HEK293 (cell line): ENCODE measurements at regions not wholly inside any gene's neighbourhood (a gene's known extent, or its start where the extent isn't known, plus 50 kb on each side); places are given as distances from the start of the nearest gene placed in this dataset.

Experiments
- CTCF ChIA-PET: fragments of 350-600 bp; formaldehyde crosslinking; extraction: SDS; loops from one replicate; lab custom pipeline; 2021; ENCODE audit warnings: antibody characterized with exemption; lab: Yijun Ruan, JAX
- POLR2A ChIA-PET: fragments of 300-600 bp; formaldehyde crosslinking; extraction: SDS; loops from one replicate; lab custom pipeline; 2020; ENCODE audit warnings: antibody characterized with exemption, inconsistent platforms; lab: Yijun Ruan, JAX
- H3K27ac ChIP-seq: fragments of 200-500 bp; sonication (Bioruptor generic); 2 replicates; pipeline ENCODE4 v1.5.1; 2014; ENCODE audit warnings: low read depth, low read length, control low read depth, inconsistent platforms; ENCODE audit errors: extremely low read depth
- H3K36me3 ChIP-seq, 2 experiments: fragments of 200-500 bp in 1 of 2; sonication (Bioruptor generic) in 1 of 2; 1 replicate in 1 of 2; 2 replicates in 1 of 2; pipeline ENCODE4 v1.5.1; 2014 to 2017; ENCODE audit warnings: inconsistent platforms in 2 of 2, low read length in 2 of 2; ENCODE audit not compliant: control insufficient read depth in 2 of 2, insufficient read depth in 1 of 2
- H3K4me1 ChIP-seq: fragments of 200-500 bp; sonication (Bioruptor generic); 2 replicates; pipeline ENCODE4 v1.5.1; 2014; ENCODE audit warnings: mild to moderate bottlenecking, low read length, inconsistent platforms; ENCODE audit not compliant: control insufficient read depth, insufficient read depth
- H3K4me3 ChIP-seq: 2 replicates; pipeline ENCODE4 v1.5.1; 2011; ENCODE audit warnings: low read depth, mild to moderate bottlenecking, control low read depth, low read length, moderate library complexity
- H3K9me3 ChIP-seq: fragments of 200-500 bp; sonication (Bioruptor generic); 2 replicates; pipeline ENCODE4 v1.5.1; 2014; ENCODE audit warnings: low read depth, low read length, inconsistent platforms; ENCODE audit not compliant: control insufficient read depth, insufficient read depth
- KLF16 ChIP-seq: fragments of 450-650 bp; formaldehyde crosslinking; IDR thresholded peaks from 2 replicates; pipeline ENCODE4 v1.5.1; 2017; ENCODE audit warnings: missing biosample characterization, missing genetic modification characterization
- OSR2 ChIP-seq: fragments of 450-650 bp; formaldehyde crosslinking; IDR thresholded peaks from 2 replicates; pipeline ENCODE4 v1.5.1; 2016; ENCODE audit warnings: missing biosample characterization, missing genetic modification characterization
- SALL2 ChIP-seq: fragments of 450-650 bp; formaldehyde crosslinking; IDR thresholded peaks from 2 replicates; pipeline ENCODE4 v1.5.0; 2017; ENCODE audit warnings: missing biosample characterization, mild to moderate bottlenecking, missing genetic modification characterization, borderline replicate concordance
- YY2 ChIP-seq: fragments of 450-650 bp; formaldehyde crosslinking; IDR thresholded peaks from 2 replicates; pipeline ENCODE4 v1.5.1; 2016; ENCODE audit warnings: missing biosample characterization, missing genetic modification characterization
- ZBTB10 ChIP-seq: fragments of 450-650 bp; formaldehyde crosslinking; IDR thresholded peaks from 2 replicates; pipeline ENCODE4 v1.5.1; 2016; ENCODE audit warnings: missing biosample characterization, missing genetic modification characterization
- ZBTB48 ChIP-seq: fragments of 450-650 bp; formaldehyde crosslinking; IDR thresholded peaks from 2 replicates; pipeline ENCODE4 v1.5.1; 2016; ENCODE audit warnings: missing biosample characterization, missing genetic modification characterization
- ZBTB7A ChIP-seq: fragments of 450-650 bp; formaldehyde crosslinking; IDR thresholded peaks from 2 replicates; pipeline ENCODE4 v1.5.1; 2016; ENCODE audit warnings: low read depth, missing biosample characterization, missing genetic modification characterization
- ZFP69B ChIP-seq: fragments of 450-650 bp; formaldehyde crosslinking; IDR thresholded peaks from 2 replicates; pipeline ENCODE4 v1.5.1; 2016; ENCODE audit warnings: missing biosample characterization, missing genetic modification characterization
- ZNF10 ChIP-seq: fragments of 450-650 bp; formaldehyde crosslinking; IDR thresholded peaks from 2 replicates; pipeline ENCODE4 v1.5.1; 2017; ENCODE audit warnings: missing biosample characterization, missing genetic modification characterization
- ZNF157 ChIP-seq: fragments of 450-650 bp; formaldehyde crosslinking; IDR thresholded peaks from 2 replicates; pipeline ENCODE4 v1.5.1; 2016; ENCODE audit warnings: missing biosample characterization, missing genetic modification characterization
- ZNF223 ChIP-seq: fragments of 450-650 bp; formaldehyde crosslinking; IDR thresholded peaks from 2 replicates; pipeline ENCODE4 v1.5.1; 2016; ENCODE audit warnings: missing biosample characterization, missing genetic modification characterization
- ZNF248 ChIP-seq: fragments of 450-650 bp; formaldehyde crosslinking; IDR thresholded peaks from 2 replicates; pipeline ENCODE4 v1.5.1; 2017; ENCODE audit warnings: missing biosample characterization, missing genetic modification characterization
- ZNF354C ChIP-seq: fragments of 450-650 bp; formaldehyde crosslinking; IDR thresholded peaks from 2 replicates; pipeline ENCODE4 v1.5.1; 2016; ENCODE audit warnings: missing biosample characterization, missing genetic modification characterization, low read depth, borderline replicate concordance
- ZNF404 ChIP-seq: fragments of 450-650 bp; formaldehyde crosslinking; IDR thresholded peaks from 2 replicates; pipeline ENCODE4 v1.5.1; 2017; ENCODE audit warnings: missing biosample characterization, missing genetic modification characterization
- ZNF501 ChIP-seq: fragments of 450-650 bp; formaldehyde crosslinking; IDR thresholded peaks from 2 replicates; pipeline ENCODE4 v1.5.1; 2016; ENCODE audit warnings: missing biosample characterization, missing genetic modification characterization
- ZNF544 ChIP-seq: fragments of 450-650 bp; formaldehyde crosslinking; IDR thresholded peaks from 2 replicates; pipeline ENCODE4 v1.5.0; 2017; ENCODE audit warnings: missing biosample characterization, missing genetic modification characterization
- ZNF639 ChIP-seq: fragments of 450-650 bp; formaldehyde crosslinking; IDR thresholded peaks from 2 replicates; pipeline ENCODE4 v1.5.1; 2016; ENCODE audit warnings: missing biosample characterization, missing genetic modification characterization
- ZNF660 ChIP-seq: fragments of 450-650 bp; IDR thresholded peaks from 2 replicates; pipeline ENCODE4 v1.5.1; 2018; ENCODE audit warnings: missing biosample characterization, mild to moderate bottlenecking, missing genetic modification characterization
- ZNF664 ChIP-seq: fragments of 450-650 bp; formaldehyde crosslinking; IDR thresholded peaks from 2 replicates; pipeline ENCODE4 v1.5.1; 2016; ENCODE audit warnings: missing biosample characterization, missing genetic modification characterization
- ZNF768 ChIP-seq: fragments of 450-650 bp; formaldehyde crosslinking; IDR thresholded peaks from 2 replicates; pipeline ENCODE4 v1.5.1; 2018; ENCODE audit warnings: missing biosample characterization, mild to moderate bottlenecking, missing genetic modification characterization
- ZSCAN5A ChIP-seq: fragments of 450-650 bp; formaldehyde crosslinking; IDR thresholded peaks from 2 replicates; pipeline ENCODE4 v1.5.1; 2016; ENCODE audit warnings: missing biosample characterization, missing genetic modification characterization

- TF ChIP-seq ZNF544 (tag by site-specific recombination) (no peak), ZNF248 (tag by site-specific recombination) (no peak), ZNF639 (tag by site-specific recombination) (no peak), ZNF768 (tag by site-specific recombination) (no peak), ZBTB48 (tag by site-specific recombination) (no peak), ZNF501 (tag by site-specific recombination) (no peak), OSR2 (no peak), ZBTB10 (tag by site-specific recombination) (no peak), ZNF354C (no peak)
- H3K27ac ChIP-seq = no peak overlapping the region
- H3K9me3 ChIP-seq = no peaks in the 10 kb centered on the region
- ChIA-PET CTCF (interaction anchor here (0.6 kb wide), 1 partner anchor 21 kb away, joined by 4 read pairs; no protein-coding TSS in a partner anchor), POLR2A (no interaction called here)
- no peaks in the 10 kb centered on the region for H3K36me3 ChIP-seq
- no peak overlapping the region for H3K4me3 ChIP-seq
- no peaks in the 10 kb centered on the region for H3K4me1 ChIP-seq
Observed at GRCh38 chr12:18953505-18953904, 176.0 kb upstream of the PLEKHA5 start.

GRCh38 chr12:18955594-18955993 is 173.9 kb upstream of the PLEKHA5 start:
- ChIA-PET CTCF (interaction anchor here (0.7 kb wide), 1 partner anchor 141 kb away, joined by 3 read pairs; no protein-coding TSS in a partner anchor), POLR2A (no interaction called here)
- Histone ChIP-seq H3K27ac (no peak overlapping the region), H3K4me3 (no peak overlapping the region), H3K36me3 (no peaks in the 10 kb centered on the region), H3K4me1 (no peaks in the 10 kb centered on the region), H3K9me3 (no peaks in the 10 kb centered on the region)
- TF ChIP-seq ZNF223 (no peak), ZNF660 (tag by site-specific recombination) (no peak), ZNF157 (tag by site-specific recombination) (no peak), YY2 (tag by site-specific recombination) (no peak), SALL2 (tag by site-specific recombination) (no peak), ZFP69B (tag by site-specific recombination) (no peak), KLF16 (tag by site-specific recombination) (no peak), ZNF404 (tag by site-specific recombination) (no peak), ZBTB7A (no peak), ZNF10 (no peak), ZNF664 (tag by site-specific recombination) (no peak)

- Histone ChIP-seq H3K9me3 (no peaks in the 10 kb centered on the region), H3K27ac (no peak overlapping the region), H3K4me1 (no peaks in the 10 kb centered on the region), H3K4me3 (no peak overlapping the region), H3K36me3 (no peaks in the 10 kb centered on the region)
- ChIA-PET CTCF (no interaction called here), POLR2A (interaction anchor here (0.5 kb wide), 1 partner anchor 50 kb away, joined by 3 read pairs; no protein-coding TSS in a partner anchor)
- TF ChIP-seq ZSCAN5A (tag by site-specific recombination) = no peak
Observed at GRCh38 chr12:18965203-18965602, 164.3 kb upstream of the PLEKHA5 start.
